Adrenal gland (tissue), 9 donors: ENCODE measurements at regions not wholly inside any gene's neighbourhood (a gene's known extent, or its start where the extent isn't known, plus 50 kb on each side); places are given as distances from the start of the nearest gene placed in this dataset.
"Not testable (repeated sequence)": the region's sequence is repeated elsewhere in the genome, so short reads cannot be mapped to it uniquely, and the experiment has no call there.

ENCODE experiments used
- DNase-seq, 7 donors: peaks; one replicate each; pipeline ENCODE4 v3.0.0-alpha.2; 2019 to 2020
- H3K27ac ChIP-seq, 5 donors: fragments of 200-600 bp; sonication (generic) in 4 of 5; 1 replicate in 3 of 5; 2 replicates in 2 of 5; pipeline versions ENCODE4 v1.5.1 to v1.8.0; 2016 to 2020; ENCODE audit warnings: mild to moderate bottlenecking in 1 of 5
- H3K27me3 ChIP-seq: fragments of 200-600 bp; 2 replicates; pipeline ENCODE4 v1.8.0; 2021
- H3K36me3 ChIP-seq, 2 donors: fragments of 200-600 bp; replicated peaks in 1 of 2; 1 replicate in 1 of 2; 2 replicates in 1 of 2; pipeline versions ENCODE4 v1.5.1 to v1.8.0; 2018 to 2022
- H3K4me1 ChIP-seq, 2 donors: fragments of 200-600 bp; replicated peaks in 1 of 2; 1 replicate in 1 of 2; 2 replicates in 1 of 2; pipeline versions ENCODE4 v1.5.1 to v1.8.0; 2018 to 2021
- H3K4me3 ChIP-seq, 4 donors: fragments of 200-600 bp; sonication (generic) in 3 of 4; one replicate each; pipeline ENCODE4 v1.5.1; 2016 to 2018
- H3K9me3 ChIP-seq, 3 donors: fragments of 200-600 bp; sonication (generic) in 1 of 3; replicated peaks in 1 of 3; 1 replicate in 2 of 3; 2 replicates in 1 of 3; pipeline versions ENCODE4 v1.5.1 to v1.8.0; 2016 to 2021
- CTCF ChIP-seq, 6 experiments: fragments of 450-650 bp in 4 of 6; fragments of 200-600 bp in 2 of 6; sonication (generic) in 1 of 6; IDR thresholded peaks; 1 replicate in 5 of 6; 2 replicates in 1 of 6; pipeline versions ENCODE4 v1.5.1 to v1.8.0; 2016 to 2021; ENCODE audit warnings: antibody characterized with exemption in 6 of 6, mild to moderate bottlenecking in 2 of 6, moderate library complexity in 1 of 6
- POLR2A ChIP-seq, 2 donors: fragments of 450-650 bp; IDR thresholded peaks; one replicate each; pipeline ENCODE4 v1.6.1; 2017; ENCODE audit warnings: antibody characterized with exemption in 2 of 2, mild to moderate bottlenecking in 2 of 2, moderate library complexity in 1 of 2
- WGBS, 4 donors: extraction: QIAGEN DNeasy Blood & Tissue Kit in 2 of 4; methylation state at CpG; one replicate each; pipeline versions ENCODE4 v1.1.5 to v1.1.7; 2013 to 2017; 5-methylcytosine and 5-hydroxymethylcytosine counted together
- intact Hi-C, 2 donors: fragments of 100-400 bp; cut with DNase I; formaldehyde crosslinking; loops; one replicate each; pipeline versions ENCODE4 v1.14.1 to v1.15.0; 2022 to 2023
- donor health status: healthy with polysubstance abuse.
- donor health status: Bipolar disorder and iron deficiency.
- donor health status: DM: yes; HTN: yes; CAD: no.
- donor health status: DM: no; HTN: no; CAD: no.
- donor health status: DM: no; HTN: no; CAD: no.

- no peak for DNase-seq
- intact Hi-C loops, result no loop called here
- Histone ChIP-seq H3K4me1 (no peaks in the 10 kb centered on the region), H3K9me3 (no peaks in the 10 kb centered on the region), H3K36me3 (no peaks in the 10 kb centered on the region), H3K4me3 (no peak overlapping the region), H3K27me3 (no peaks in the 10 kb centered on the region), H3K27ac (no peak overlapping the region)
- TF ChIP-seq POLR2A (IDR thresholded peaks at IDR 0.05) (no peak), CTCF (IDR thresholded peaks at IDR 0.05) (no peak)
- 82 to 92% (median 82%) methylated on average over 6 of the region's 6 CpGs for WGBS, 4 donors
Measured at GRCh38 chr14:38363217-38363616, 107.3 kb upstream of the CLEC14A start.

DNA sequence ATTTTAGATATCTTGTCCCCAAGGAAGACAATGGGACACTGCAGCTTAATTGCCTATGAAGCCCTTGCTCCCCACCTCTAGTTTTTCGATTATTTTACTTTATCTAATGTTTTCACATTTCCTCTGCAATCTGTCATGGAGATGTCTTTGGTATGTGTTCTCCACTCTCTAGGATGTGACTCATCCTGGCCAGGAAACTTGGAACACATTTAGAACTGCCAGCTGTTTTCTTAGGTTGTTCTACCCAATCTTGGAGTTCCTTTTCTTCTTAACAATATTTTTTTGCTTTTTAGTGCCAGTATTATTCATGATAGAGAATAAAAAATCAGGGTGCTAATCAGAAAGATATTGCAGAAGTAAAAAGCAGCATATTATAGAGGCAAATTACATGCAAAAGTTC is 101.7 kb upstream of the CLEC14A start:
- WGBS, 4 donors, result 13 to 35% (median 29%) methylated on average over 1 of the region's 1 CpG
- Histone ChIP-seq H3K4me1 (no peaks in the 10 kb centered on the region), H3K36me3 (no peaks in the 10 kb centered on the region), H3K9me3 (no peaks in the 10 kb centered on the region), H3K27me3 (no peaks in the 10 kb centered on the region), H3K27ac (no peak overlapping the region), H3K4me3 (no peak overlapping the region)
- intact Hi-C loops, result no loop called here
- TF ChIP-seq POLR2A (IDR thresholded peaks at IDR 0.05) (no peak), CTCF (IDR thresholded peaks at IDR 0.05) (no peak)
- no peak for DNase-seq

GRCh38 chr14:38355473-38355872 is 99.6 kb upstream of the CLEC14A start:
- DNase-seq, H3K36me3 ChIP-seq, H3K4me1 ChIP-seq, H3K4me3 ChIP-seq, intact Hi-C loops, H3K27me3 ChIP-seq, H3K27ac ChIP-seq, H3K9me3 ChIP-seq: not testable (repeated sequence)
- 82 to 100% (median 86%) methylated on average over 1 to 2 of the region's 2 CpGs for WGBS, 4 donors

DNA sequence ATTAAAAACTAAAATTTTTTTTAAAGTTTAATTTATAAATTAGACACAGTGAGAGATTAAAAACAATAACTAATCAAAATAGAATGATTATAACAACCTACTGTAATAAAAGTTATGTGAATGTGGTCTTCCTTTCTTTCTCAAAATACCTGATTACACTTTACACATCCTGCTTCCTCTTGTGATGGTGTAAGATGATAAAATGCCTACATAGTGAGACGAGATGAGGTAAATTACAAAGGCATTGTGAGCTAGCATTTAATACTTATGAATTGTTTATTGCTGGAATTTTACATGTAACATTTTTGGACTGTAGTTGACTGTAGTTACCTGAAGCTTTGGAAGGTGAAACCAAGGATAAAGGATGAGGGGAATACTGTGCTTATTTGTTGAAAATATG is 94.2 kb upstream of the CLEC14A start:
- no peaks in the 10 kb centered on the region for H3K9me3 ChIP-seq
- H3K4me3 ChIP-seq, result no peak overlapping the region
- TF ChIP-seq CTCF (IDR thresholded peaks at IDR 0.05) (no peak), POLR2A (IDR thresholded peaks at IDR 0.05) (no peak)
- no peaks in the 10 kb centered on the region for H3K36me3 ChIP-seq
- no peaks in the 10 kb centered on the region for H3K4me1 ChIP-seq
- DNase-seq, result no peak
- 50 to 62% (median 54%) methylated on average over 1 of the region's 1 CpG for WGBS, 4 donors
- intact Hi-C loops, result no loop called here
- H3K27ac ChIP-seq, result no peak overlapping the region
- no peaks in the 10 kb centered on the region for H3K27me3 ChIP-seq

GRCh38 chr14:38342803-38343202 is 86.9 kb upstream of the CLEC14A start:
- Histone ChIP-seq H3K27ac (no peak overlapping the region), H3K4me1 (no peaks in the 10 kb centered on the region), H3K4me3 (no peak overlapping the region), H3K36me3 (no peaks in the 10 kb centered on the region), H3K27me3 (no peaks in the 10 kb centered on the region), H3K9me3 (no peaks in the 10 kb centered on the region)
- no peak for DNase-seq
- intact Hi-C loops, result no loop called here
- no peak for TF ChIP-seq POLR2A (IDR thresholded peaks at IDR 0.05)
- TF ChIP-seq CTCF (IDR thresholded peaks at IDR 0.05), result no peak
